Endothelial cell of umbilical vein (primary cell): ENCODE measurements at regions not wholly inside any gene's neighbourhood (a gene's known extent, or its start where the extent isn't known, plus 50 kb on each side); places are given as distances from the start of the nearest gene placed in this dataset.
"Not testable (repeated sequence)": the region's sequence is repeated elsewhere in the genome, so short reads cannot be mapped to it uniquely, and the experiment has no call there.

Experiments used
- BruUV-seq: library from RNA; stranded (reverse); fragments of 400-500 nt; replicated peaks from 2 replicates; lab custom pipeline; 2021; lab: Mats Ljungman, UMichigan
- CTCF ChIA-PET: fragments of 300-600, 350-600 bp; sonication (Branson Sonifier 250); formaldehyde crosslinking; loops from one replicate; lab custom pipeline; 2021; ENCODE audit warnings: antibody characterized with exemption, inconsistent platforms; lab: Charles Lee
- POLR2A ChIA-PET: fragments of 300-600, 350-600 bp; sonication (Branson Sonifier 250); formaldehyde crosslinking; loops from one replicate; lab custom pipeline; 2021; ENCODE audit warnings: antibody characterized with exemption, inconsistent platforms; lab: Charles Lee
- DNase-seq: peaks from one replicate; pipeline ENCODE4 v3.0.0-alpha.2; 2011; ENCODE audit warnings: low read depth, low spot score
- FAIRE-seq: peaks from 2 replicates; lab custom pipeline; 2011; peaks lifted over from hg19 to GRCh38; lab: Jason Lieb, UNC
- H2AFZ ChIP-seq: 2 replicates; pipeline ENCODE4 v1.6.0; 2012; ENCODE audit warnings: low read depth, low read length, control low read depth, inconsistent platforms
- H3K27ac ChIP-seq: 2 replicates; pipeline ENCODE4 v1.5.1; 2011; ENCODE audit warnings: low read depth, mild to moderate bottlenecking, control low read depth, low read length, moderate library complexity; ENCODE audit not compliant: insufficient read depth
- H3K27me3 ChIP-seq, 2 experiments: 2 replicates each; pipeline versions ENCODE4 v1.6.0 to v1.6.1; 2011; ENCODE audit warnings: low read length in 2 of 2, mixed read lengths in 1 of 2; ENCODE audit not compliant: control insufficient read depth in 2 of 2, insufficient read depth in 2 of 2
- H3K36me3 ChIP-seq, 2 experiments: 2 replicates in 1 of 2; 3 replicates in 1 of 2; pipeline ENCODE4 v1.5.1; 2011; ENCODE audit warnings: low read length in 2 of 2, mild to moderate bottlenecking in 1 of 2, moderate library complexity in 1 of 2; ENCODE audit not compliant: control insufficient read depth in 2 of 2, insufficient read depth in 2 of 2; ENCODE audit errors: extremely low read depth in 1 of 2
- H3K4me1 ChIP-seq: 3 replicates; pipeline ENCODE4 v1.5.1; 2011; ENCODE audit warnings: mild to moderate bottlenecking, low read length; ENCODE audit not compliant: control insufficient read depth, insufficient read depth; ENCODE audit errors: extremely low read depth
- H3K4me2 ChIP-seq: 2 replicates; pipeline ENCODE4 v1.6.1; 2011; ENCODE audit warnings: low read length, control low read depth, mixed read lengths; ENCODE audit not compliant: insufficient read depth
- H3K4me3 ChIP-seq, 3 experiments: fragments of 200-600 bp in 1 of 3; sonication (generic), shearing (Covaris generic) in 1 of 3; replicated peaks in 1 of 3; 2 replicates each; pipeline ENCODE4 v1.5.1; 2011 to 2016; ENCODE audit warnings: control low read depth in 3 of 3, low read length in 3 of 3, mild to moderate bottlenecking in 2 of 3, inconsistent platforms in 1 of 3, low read depth in 1 of 3, moderate library complexity in 1 of 3; ENCODE audit not compliant: insufficient read depth in 1 of 3
- H3K79me2 ChIP-seq: 2 replicates; pipeline ENCODE4 v1.6.0; 2012; ENCODE audit warnings: low read length, inconsistent platforms; ENCODE audit not compliant: control insufficient read depth, insufficient read depth
- H3K9ac ChIP-seq: replicated peaks from 2 replicates; pipeline ENCODE3; 2011; ENCODE audit warnings: low read length, control low read depth; ENCODE audit not compliant: insufficient read depth; ENCODE audit errors: extremely low read depth
- H3K9me1 ChIP-seq: replicated peaks from 3 replicates; pipeline ENCODE4 v1.6.0; 2011; ENCODE audit warnings: mild to moderate bottlenecking, low read length; ENCODE audit not compliant: control insufficient read depth, insufficient read depth; ENCODE audit errors: extremely low read depth
- H3K9me3 ChIP-seq: replicated peaks from 2 replicates; pipeline ENCODE4 v1.5.1; 2012; ENCODE audit warnings: low read length, inconsistent platforms; ENCODE audit not compliant: control insufficient read depth, insufficient read depth
- H4K20me1 ChIP-seq: replicated peaks from 2 replicates; pipeline ENCODE3; 2011; ENCODE audit warnings: mild to moderate bottlenecking, low read length; ENCODE audit not compliant: control insufficient read depth, insufficient read depth; ENCODE audit errors: extremely low read depth
- CTCF ChIP-seq, 2 donors: IDR thresholded peaks; 1 replicate in 1 of 2; 2 replicates in 1 of 2; pipeline ENCODE4 v1.5.1; 2011; ENCODE audit warnings: low read length in 2 of 2, mild to moderate bottlenecking in 2 of 2, moderate library complexity in 2 of 2, control low read depth in 1 of 2, inconsistent platforms in 1 of 2, low read depth in 1 of 2; ENCODE audit not compliant: insufficient read depth in 1 of 2; ENCODE audit errors: extremely low read depth in 1 of 2
- EZH2 ChIP-seq: IDR thresholded peaks from 2 replicates; pipeline ENCODE4 v1.6.1; 2012; ENCODE audit warnings: borderline replicate concordance, low read depth, mild to moderate bottlenecking, moderate library complexity, low read length, inconsistent platforms; ENCODE audit not compliant: severe bottlenecking
- FOS ChIP-seq: IDR thresholded peaks from 2 replicates; pipeline ENCODE4 v1.6.1; 2011; ENCODE audit warnings: mild to moderate bottlenecking, low read length, moderate library complexity, borderline replicate concordance; ENCODE audit not compliant: insufficient read depth
- GATA2 ChIP-seq: IDR thresholded peaks from 2 replicates; pipeline ENCODE4 v1.7.0; 2011; ENCODE audit warnings: low read depth, mild to moderate bottlenecking, moderate library complexity, mixed read lengths, low read length; ENCODE audit not compliant: insufficient read length, insufficient read depth
- JUN ChIP-seq: IDR thresholded peaks from 2 replicates; pipeline ENCODE4 v1.6.1; 2011; ENCODE audit warnings: borderline replicate concordance, low read depth; ENCODE audit not compliant: insufficient read length, insufficient read depth
- MYC ChIP-seq: IDR thresholded peaks from one replicate; pipeline ENCODE4 v1.6.1; 2011; ENCODE audit warnings: mild to moderate bottlenecking, low read depth, low read length
- POLR2A ChIP-seq: IDR thresholded peaks from 2 replicates; pipeline ENCODE4 v1.6.1; 2012; ENCODE audit warnings: low read depth, mild to moderate bottlenecking, control low read depth, low read length
- POLR2AphosphoS5 ChIP-seq: IDR thresholded peaks from 2 replicates; pipeline ENCODE4 v1.6.1; 2012; ENCODE audit warnings: low read depth, mild to moderate bottlenecking, control low read depth, low read length, moderate library complexity; ENCODE audit not compliant: insufficient read depth
- dilution Hi-C: fragments of 300-500 bp; cut with MboI; formaldehyde crosslinking; loops from one replicate; pipeline ENCODE4 v1.15.0; 2019; ENCODE audit warnings: low sequenced_read_pairs; ENCODE audit not compliant: extremely low pct_ligation_motif_present
- intact Hi-C: fragments of 100-400 bp; cut with micrococcal nuclease; formaldehyde crosslinking; loops from one replicate; pipeline ENCODE4 v1.10.0; 2022
- TF ChIP-seq, protein P1 (sequence below): IDR thresholded peaks from 2 replicates; pipeline ENCODE4 v1.6.1; 2011; ENCODE audit not compliant: insufficient read depth, insufficient read length

DNA sequence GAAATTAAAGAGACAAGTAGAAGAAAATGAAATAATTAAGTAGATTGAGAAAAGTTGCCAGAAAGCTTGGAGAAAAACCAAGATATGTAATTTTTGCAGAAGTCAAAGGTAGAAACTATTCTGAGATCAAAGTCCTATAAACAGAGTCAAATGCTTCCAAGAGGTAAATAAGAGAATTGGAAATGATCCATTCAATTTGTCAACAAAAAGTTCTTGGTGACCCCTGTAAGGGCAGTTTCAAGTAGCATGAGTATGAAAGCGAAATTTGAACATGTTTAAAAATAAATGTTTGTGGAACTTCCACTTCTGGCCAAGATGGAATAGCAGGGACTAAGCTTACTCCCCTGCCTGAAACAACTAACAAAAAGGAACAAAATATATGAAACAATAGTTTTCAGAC is 562.0 kb downstream of the SMARCA1 start:
- POLR2A ChIA-PET, result no interaction called here
- FAIRE-seq (no peak), DNase-seq (no peak)

DNA sequence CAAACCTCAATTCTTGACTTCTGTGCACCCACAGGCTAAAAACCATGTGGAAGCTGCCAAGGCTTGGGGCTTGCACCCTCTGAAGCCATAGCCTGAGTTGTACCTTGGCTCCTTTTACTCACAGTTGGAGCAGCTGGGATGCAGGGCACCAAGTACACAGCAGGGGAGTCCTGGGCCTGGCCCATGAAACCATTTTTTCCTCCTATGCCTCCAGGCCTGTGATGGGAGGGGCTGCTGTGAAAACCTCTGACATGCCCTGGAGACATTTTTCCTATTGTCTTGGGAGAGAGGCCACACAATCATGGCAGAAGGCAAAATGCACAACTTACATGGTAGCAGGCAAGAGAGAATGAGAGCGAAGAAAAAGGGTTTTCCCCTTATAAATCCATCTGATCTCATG is 568.6 kb downstream of the SMARCA1 start:
- BruUV-seq, H3K4me3 ChIP-seq, H3K36me3 ChIP-seq, H3K4me1 ChIP-seq, H3K9me1 ChIP-seq, H3K27me3 ChIP-seq, CTCF ChIA-PET, H3K79me2 ChIP-seq, FAIRE-seq, H4K20me1 ChIP-seq, H3K27ac ChIP-seq, dilution Hi-C loops, H2AFZ ChIP-seq, H3K9me3 ChIP-seq, intact Hi-C loops, DNase-seq, H3K9ac ChIP-seq, POLR2A ChIA-PET, H3K4me2 ChIP-seq: not testable (repeated sequence)

More for the DNA sequence above, 562.0 kb downstream of the SMARCA1 start:
- H3K79me2 ChIP-seq, result no peaks in the 10 kb centered on the region
- CTCF ChIA-PET, result no interaction called here
- dilution Hi-C loops (no loop called here), intact Hi-C loops (no loop called here)
- no peak overlapping the region for H3K4me3 ChIP-seq
- H3K9me3 ChIP-seq, result no peaks in the 10 kb centered on the region
- H3K9me1 ChIP-seq, result no peaks in the 10 kb centered on the region
- no peak overlapping the region for H3K4me2 ChIP-seq
- no peak overlapping the region for H3K27ac ChIP-seq
- H2AFZ ChIP-seq, result no peak overlapping the region
- H3K27me3 ChIP-seq, result no peaks in the 10 kb centered on the region
- no peak for TF ChIP-seq FOS
- TF ChIP-seq GATA2, result no peak
- no peak for TF ChIP-seq POLR2A
- TF ChIP-seq, protein P1, sequence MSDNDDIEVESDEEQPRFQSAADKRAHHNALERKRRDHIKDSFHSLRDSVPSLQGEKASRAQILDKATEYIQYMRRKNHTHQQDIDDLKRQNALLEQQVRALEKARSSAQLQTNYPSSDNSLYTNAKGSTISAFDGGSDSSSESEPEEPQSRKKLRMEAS, result no peak
- no peak for TF ChIP-seq EZH2
- TF ChIP-seq CTCF (IDR thresholded peaks at IDR 0.05; ENCODE audit: extremely low read depth in 1 of 2, insufficient read depth in 1 of 2, low read depth in 1 of 2, low read length in 2 of 2), result no peak
- no peak for TF ChIP-seq JUN
- no peak for TF ChIP-seq MYC
- TF ChIP-seq POLR2AphosphoS5, result no peak
- H3K4me1 ChIP-seq, result no peaks in the 10 kb centered on the region
- no peaks in the 10 kb centered on the region for H4K20me1 ChIP-seq
- no peak overlapping the region for H3K9ac ChIP-seq
- no peaks in the 10 kb centered on the region for H3K36me3 ChIP-seq
- no TSS peak for BruUV-seq
